RKO (cell line): ENCODE measurements at regions not wholly inside any gene's neighbourhood (a gene's known extent, or its start where the extent isn't known, plus 50 kb on each side); places are given as distances from the start of the nearest gene placed in this dataset.
"Not testable (repeated sequence)": the region's sequence is repeated elsewhere in the genome, so short reads cannot be mapped to it uniquely, and the experiment has no call there.

Experiments
- DNase-seq: peaks from one replicate; pipeline ENCODE4 v3.0.0-alpha.2; 2016; ENCODE audit warnings: low spot score

DNA sequence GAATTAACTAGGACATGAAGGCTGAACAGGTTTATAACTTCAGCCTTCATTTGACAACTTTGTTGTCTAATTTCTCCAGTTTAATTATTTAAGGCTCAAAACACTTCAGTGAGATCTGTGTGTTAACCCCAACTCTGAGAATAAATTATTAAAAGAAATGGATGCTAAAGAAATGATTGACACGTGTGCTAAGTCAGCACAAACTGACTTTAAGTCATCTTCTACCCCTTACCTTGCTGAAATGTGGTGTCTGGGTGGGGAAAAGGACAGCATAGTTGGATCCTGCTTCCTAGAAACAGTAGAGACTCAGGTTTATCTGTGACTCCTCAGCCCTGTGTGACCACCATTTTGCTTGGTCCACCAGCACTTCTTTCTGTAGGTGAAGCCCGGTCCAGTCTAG, 324.8 kb upstream of the NPSR1 start:
- DNase-seq: no peak

DNA sequence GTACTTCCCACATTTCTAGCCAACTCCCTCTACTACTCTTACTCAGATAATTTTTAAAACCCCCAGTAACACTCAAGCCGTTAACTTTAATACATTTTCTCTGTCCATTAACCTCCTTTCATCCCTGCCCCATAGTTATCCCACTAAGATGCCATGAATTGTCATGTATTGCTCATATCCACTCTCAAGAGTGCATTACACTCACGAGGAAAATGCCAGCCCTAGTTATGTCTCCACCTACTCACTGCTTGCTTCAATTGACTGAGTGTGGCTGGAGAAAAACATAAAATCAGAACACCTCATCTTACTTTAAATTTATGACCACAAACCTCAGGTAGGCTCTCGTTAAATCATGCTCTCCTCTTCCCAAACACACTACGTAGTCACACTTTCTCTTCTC, 324.1 kb upstream of the NPSR1 start:
- no peak for DNase-seq

DNA sequence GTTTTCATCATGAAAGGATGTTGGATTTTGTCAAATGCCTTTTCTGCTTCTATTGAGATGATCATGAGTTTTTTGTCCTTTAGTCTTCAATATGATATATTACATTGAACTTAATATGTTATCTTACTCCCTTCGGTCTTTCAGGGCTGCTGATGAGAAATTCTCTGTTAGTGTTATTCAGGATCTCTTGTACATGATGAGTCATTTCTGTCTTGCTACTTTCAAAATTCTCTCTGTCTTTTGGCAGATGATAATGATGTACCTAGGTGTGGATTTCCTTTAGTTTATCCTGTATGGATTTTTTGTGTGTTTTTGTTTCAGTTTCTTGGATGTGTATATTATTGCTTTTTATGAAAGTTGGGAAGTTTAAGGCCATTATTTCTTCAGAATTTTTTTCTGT, 320.9 kb upstream of the NPSR1 start:
- DNase-seq: no peak

DNA sequence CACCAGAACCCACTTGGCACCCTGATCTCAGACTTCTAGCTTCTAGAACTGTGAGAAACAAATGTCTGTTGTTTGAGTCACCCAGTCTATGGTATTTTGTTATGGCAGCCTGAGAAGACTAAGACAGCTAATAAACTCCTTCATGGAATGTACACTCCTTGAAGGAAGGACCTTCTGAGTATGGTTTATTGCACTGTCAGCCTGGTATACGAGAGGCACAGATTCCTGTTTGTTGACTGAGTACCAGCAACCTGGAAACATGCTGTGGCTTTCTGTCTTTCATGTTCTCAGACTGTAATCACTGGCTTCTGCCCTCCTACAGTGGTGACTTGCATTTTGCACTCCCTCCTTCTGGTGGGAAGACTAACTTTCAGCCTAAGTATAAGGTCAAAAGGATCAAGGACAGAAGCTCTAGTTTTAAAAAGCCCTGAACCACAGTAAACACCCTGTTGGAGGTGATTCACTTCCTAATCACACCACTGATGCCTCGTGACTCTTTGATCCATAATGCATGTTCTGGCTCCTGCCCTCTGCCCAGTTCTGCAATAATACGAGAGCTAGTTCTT, 319.0 kb upstream of the NPSR1 start:
- DNase-seq: peak; percentile 2

DNA sequence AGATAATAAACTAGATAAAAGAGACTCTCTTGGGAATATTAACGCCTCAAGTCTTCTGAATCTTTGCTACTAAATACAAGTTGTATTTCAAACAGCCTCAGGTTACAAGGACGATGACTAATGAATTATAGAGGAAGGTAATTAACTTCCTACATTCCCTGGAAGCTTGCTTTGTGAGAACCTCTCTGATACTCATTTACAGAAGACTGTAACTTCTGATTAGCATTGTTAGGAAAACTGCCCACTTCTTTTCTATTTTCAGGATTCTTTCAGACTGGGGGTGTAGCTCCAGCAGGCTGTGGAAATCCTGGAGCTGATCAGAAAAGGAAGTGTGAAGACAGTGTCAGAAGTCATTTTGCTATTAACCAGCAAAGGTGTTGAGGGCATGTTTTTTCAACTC, 316.7 kb upstream of the NPSR1 start:
- DNase-seq: no peak

DNA sequence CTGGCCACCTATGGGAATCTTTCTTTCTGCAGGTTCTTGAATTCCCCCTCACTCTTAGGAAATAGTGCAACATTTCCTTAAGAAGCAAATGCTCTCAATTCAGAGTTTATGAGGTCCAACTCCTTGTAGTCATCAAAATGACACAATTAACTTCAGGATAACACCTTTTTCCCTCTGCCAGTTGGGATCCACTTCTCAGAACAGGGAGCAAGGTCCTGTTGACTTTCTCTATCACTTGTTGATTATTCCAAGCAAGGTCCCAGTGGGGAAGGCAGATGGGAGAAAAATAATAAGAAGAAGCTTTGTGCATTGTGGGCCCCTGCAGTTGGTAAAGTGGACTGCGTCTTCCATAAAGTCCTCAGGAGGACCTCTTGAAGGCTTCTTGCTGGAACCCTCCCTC, 315.6 kb upstream of the NPSR1 start:
- no peak for DNase-seq

DNA sequence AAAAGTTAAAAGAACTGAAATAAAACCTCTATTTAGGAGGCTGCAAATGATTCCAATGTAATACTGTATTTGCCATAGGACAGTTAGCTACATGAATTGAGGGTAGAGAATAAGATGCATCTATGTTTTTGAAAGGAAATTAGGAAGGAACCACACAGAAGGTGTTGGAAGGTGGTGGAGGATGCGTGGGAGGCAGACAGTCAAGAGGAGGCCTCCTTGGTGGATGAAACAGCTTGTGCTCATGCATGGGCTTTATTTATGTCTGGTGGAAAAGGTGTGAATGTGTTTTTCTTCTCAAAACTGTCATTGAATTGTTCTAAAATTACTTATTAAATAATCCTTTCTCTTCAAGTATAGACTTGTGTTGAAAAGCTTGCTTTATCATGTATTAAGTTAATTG, 314.4 kb upstream of the NPSR1 start:
- no peak for DNase-seq

DNA sequence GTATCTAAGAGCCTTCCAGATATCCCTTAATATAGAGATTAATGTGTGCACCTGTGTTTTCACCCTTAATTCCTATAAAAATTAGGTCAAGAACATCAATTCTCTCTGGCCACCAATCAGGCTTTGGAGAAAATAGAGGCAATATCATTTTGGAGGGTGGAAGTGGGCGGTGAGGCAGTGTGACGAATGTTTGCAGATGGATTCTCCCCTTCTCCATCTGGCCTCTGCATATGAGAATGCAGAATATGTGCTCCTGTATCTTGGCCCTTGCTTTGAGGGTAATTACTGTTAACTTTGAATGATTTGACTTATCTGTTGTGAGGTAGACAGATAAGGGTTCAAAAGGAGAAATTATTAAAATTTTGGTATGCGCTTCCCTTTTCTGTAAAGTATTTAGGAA, 304.0 kb upstream of the NPSR1 start:
- DNase-seq: no peak

DNA sequence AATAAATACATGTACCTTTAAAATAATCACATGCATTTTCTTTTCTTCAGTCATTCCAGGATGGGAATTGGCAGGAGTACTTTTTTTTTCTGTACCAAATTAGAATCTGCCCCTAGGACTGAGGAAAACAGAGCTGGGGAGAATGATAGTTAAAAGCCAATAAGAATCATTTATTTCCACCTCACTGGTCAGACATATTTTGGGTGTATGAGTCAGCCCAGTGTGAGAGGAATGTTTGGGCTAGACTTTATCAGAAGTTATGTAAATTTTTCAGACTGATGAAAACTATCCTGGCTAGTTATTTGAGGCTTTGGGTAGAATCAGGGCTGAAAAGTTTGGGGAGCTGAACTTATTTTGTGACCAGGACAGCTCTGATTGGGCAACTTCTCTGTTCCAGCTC, 303.1 kb upstream of the NPSR1 start:
- no peak for DNase-seq

DNA sequence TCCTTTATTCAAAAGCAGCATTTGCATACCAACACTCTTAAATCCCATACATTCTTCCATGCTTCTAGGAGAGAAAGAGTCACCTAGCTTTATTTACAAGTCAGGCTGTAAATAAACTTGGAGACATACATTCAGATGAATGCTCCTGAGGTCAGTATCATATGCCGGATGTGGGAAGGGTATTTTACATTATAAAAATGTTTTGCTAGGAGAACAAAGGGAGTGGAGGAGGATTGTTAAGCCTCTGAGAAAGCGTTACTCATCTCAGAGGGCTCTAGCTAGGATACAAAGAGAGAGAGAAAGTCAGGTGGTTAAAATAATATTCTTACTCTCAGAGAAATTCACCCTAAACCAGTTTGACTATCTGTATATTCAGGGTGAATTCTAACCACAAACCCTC, 300.9 kb upstream of the NPSR1 start:
- no peak for DNase-seq

DNA sequence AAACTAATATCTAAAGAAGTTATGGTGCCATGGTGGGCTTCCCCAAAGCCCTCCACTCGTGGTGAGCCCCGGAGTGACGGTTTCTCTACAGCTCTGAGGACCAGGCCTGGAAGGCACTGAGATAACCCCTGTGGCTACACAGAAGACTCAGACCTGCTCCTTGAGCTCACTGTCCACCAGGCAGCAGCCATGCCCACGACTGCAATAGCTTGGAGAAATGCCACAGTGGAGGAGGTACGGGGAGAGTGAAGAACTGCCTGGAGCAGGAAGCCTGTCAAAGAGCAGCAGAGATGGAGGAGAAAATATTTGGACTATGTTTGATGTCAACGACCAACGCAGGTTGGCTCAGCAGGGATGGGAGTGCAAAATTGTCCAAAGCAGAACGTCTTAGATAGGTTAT, 300.1 kb upstream of the NPSR1 start:
- no peak for DNase-seq

DNA sequence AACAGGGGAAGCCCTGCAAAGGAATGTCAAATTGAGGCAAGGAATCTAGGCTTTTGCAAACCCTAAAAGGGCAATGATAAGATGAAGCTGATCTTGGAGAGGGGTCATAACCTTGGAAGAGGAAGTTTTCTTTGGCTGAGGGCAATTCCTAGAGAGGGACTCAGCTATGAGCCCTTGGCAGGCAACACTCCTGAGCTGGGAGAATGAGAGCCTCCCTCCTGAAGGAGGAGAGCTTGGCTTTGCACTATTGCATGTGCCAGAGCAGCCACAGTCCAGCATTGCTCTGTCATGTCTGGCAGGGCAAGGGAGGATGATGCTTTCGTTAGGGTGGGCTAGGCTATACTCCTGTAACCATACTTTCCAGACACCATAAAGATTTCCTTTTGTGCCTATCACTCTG, 299.4 kb upstream of the NPSR1 start:
- DNase-seq: not testable (repeated sequence)

DNA sequence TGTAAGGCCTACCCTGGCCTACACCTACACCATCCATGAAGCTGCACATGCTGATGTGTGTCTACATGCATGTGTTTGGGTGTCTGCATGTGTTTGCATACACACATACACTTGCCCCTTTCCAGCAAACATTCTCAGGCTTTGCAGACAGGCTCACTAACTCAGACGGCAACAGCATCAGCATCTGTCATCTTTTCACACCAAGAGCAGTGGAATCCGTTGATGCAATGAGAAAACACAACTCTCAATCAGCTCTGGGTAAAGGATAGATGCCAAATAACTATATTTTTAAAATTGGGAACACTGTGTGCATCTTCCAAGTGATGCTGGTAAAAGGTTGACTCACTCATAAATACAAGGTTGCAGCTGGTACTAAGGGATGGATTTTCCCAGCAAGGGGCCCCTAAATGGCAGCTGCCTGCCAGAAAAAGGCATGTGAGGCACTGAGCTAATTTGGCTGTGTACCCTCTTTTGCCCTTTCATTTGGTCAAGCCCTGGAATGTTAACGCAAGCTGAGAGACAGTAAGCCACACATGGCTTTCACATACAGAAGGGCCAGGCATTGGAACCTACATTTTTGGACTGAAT, 296.3 kb upstream of the NPSR1 start:
- no peak for DNase-seq

DNA sequence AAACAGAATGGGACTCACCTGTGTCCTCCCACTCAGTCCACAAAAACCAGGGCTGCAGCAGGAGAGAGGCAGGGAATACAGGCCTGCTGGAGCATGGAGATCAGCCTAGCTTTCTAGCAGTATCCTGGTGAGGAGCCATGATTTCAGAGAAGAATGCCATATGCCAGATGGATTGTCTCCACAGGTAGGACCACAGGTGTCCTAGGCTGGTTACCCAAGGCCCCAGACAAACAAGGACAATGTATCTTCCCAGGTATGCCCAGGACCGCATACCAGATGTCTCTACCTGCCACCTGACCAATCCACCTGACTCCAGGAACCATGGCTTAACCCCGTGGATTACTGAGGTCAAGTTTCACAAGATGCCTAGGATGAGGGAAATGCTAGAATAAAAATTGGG, 295.4 kb upstream of the NPSR1 start:
- no peak for DNase-seq

DNA sequence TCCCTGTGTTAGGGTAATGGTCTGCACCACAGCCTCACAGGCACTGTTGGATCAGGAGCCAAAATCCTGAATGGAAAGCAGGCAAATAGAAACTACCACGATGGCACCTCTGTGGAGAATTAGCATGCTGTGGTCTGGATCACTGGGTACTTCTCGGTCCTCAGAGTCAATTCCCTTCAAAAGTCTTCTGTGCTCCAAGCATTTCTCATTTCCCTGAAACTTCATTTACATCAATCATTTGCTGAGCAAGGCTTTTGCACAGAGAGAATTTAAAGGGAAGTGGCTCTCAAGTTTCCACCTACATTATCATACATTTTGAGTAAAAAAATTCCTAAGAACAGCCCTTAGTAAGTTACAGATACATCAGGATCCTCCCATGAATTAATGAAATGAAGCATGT, 293.9 kb upstream of the NPSR1 start:
- no peak for DNase-seq

DNA sequence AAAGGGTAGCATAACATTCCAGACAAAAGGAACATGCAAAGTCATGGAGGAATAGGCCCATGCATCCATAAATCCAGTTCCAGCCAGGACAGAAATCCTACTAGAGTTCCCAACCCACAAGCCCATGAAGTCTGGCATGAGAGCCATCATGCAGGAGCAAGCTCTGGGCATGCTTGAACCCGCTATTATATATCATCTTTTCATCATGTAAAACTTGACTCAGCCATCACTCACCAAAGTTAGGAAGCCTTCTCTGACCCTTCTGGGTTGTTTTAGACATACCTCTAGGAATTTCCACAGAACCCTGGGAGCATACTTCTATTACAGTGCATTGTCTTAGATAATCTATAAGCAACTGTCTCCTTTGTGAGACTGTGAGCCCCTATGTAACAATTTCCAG, 293.0 kb upstream of the NPSR1 start:
- no peak for DNase-seq

DNA sequence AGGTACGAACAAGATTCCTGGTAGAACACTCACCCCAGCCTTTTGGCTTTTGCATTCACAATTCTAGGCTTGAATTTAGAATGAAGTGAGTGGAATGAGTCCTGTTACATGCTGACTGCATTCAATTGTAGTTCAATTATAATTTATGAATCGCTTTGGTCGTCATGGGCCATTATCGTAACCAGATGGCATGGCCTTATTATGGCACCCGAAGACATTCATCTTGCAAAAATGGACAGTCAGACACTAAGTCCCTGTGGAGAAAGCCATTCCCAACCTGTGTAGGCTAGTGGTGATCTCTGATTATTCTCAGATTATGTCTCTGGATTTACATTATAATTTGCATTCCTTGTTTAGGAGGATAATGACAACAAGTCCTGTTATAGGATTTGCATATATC, 292.4 kb upstream of the NPSR1 start:
- DNase-seq: no peak

DNA sequence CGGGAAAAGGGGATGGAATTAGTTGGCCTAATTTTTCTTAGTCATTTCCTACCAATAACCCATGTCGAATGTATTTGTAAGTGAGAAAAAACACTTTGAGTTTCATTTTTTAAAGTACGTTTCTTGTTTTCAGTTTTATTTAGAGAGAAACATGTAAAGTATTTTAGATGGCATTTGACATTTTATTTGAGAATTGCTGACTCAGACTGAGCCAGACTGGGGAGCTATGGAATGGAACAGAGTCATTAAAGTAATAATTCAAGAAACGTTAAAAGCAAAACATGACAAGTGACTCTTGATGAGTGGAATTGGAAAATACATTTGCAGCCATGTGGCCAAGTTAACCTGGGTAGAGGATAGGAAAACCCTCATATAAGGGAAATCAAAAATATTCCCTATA, 286.1 kb upstream of the NPSR1 start:
- DNase-seq: no peak

DNA sequence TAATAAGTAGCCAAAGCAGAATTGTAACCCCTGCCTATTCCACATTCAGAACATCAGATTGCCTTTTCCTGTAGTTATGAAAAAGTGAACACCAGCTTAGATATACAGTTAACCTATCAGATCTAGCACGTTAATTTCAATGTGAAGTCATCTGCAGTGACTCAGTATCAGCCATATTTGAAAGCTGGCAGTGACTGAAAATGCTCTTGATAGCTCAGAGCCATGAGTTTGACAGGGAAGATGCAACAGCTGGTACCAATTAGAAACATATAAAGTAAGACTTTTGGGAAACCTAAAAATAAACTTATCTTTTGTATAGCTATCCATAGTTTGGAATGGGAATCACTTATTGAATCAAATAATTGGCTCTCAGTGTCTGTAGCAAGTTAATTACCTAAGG, 284.1 kb upstream of the NPSR1 start:
- DNase-seq: peak; percentile 2

DNA sequence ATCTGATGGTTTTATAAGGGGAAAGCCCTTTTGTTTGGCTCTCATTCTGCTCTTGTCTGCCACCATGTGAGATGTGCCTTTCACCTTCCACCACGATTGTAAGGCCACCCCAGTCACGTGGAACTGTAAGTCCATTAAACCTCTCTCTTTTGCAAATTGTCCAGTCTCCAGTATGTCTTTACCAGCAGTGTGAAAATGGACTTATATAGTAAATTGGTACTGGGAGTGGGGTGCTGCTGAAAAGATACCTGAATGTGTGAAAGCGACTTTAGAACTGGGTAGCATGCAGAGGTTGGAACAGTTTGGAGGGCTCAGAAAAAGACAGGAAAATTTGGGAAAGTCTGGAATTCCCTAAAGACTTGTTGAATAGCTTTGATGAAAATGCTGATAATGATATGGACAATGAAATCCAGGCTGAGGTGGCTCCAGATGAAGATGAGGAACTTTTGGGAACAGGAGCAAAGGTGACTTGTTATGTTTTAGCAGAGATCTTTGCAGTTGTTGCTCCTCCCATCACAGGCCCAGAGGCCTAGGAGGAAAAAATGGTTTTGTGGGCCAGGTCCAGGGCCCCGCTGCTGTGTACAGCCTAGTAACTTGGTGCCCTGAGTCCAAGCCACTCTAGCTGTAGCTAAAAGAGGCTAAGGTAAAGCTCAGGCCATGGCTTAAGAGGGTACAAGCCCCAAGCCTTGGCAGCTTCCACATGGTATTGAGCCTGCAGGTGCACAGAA, 275.7 kb upstream of the NPSR1 start:
- DNase-seq: no peak

DNA sequence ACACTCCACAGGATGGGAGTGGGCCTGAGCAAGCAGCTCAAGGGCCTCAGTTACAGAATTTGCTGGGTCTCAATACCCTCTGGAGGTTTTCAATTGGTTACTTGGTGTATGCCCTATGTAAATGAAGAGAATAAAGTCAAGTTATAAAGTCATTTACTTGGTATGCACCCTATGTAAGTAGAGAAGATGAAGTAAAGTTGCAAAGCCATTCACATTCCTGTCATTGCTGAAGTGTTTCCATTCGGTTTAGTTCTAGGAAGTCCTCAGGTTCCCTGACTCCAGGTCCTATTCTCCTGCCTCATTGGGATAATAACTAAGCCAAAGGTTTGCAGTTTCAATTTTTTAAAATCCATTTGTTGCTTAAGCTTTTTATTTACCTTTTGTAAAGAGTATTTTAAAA, 272.6 kb upstream of the NPSR1 start:
- DNase-seq: no peak

DNA sequence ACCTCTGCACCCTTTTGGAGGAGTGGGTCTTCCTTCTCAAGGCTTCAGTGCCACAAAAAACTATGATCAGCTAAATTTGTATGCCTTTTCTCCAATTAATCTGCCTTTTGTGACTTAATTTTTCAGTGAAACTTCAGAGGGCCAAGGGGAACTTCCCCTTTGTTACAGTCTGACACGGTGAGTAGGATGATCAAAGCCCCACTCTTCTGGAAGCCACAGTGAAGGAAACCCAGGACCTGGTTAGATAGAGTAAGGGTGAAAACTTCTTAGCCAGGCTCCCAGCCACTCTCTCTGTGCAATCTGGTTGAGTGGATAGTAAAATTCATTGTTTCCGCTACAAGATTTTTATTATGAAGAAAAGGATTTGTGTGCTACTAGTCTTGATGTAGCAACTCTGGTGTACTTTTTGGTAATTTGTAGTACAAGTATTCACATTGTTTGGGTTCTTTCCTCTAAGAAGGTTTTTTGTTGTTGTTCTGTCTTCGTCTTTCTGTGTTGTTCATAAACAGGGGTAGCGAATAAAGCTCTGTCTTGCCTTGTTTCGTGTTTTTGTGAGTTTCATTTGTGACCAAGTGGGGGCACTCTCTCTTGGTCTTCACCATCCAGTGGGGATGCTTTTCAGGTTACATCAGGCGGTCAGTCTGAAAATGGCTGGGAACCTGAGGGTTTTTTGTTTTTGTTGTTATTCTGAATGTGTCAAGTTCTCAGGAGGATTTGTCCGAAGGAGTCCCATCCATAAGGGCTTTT, 268.5 kb upstream of the NPSR1 start:
- no peak for DNase-seq

DNA sequence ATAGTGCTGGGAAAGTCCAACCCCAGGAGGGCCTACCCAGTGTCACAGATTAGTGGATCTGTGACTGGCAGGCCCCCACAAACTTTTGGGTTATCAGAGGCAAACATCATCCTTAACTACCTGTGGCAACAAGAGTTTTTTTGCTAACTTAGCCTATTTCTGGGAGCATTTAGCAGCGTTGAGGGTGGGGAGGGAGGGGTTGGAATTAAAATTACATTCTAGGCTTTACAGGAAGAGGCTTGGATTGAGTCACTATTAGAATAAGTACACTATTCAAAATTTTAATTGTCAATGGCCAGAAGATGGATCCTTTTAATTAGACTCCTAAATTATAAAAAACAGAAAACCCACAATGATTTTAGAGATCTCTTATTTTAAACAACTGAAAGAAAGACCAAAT, 267.9 kb upstream of the NPSR1 start:
- DNase-seq: no peak
